ENCODE measurements at regions not wholly inside any gene's neighbourhood (a gene's known extent, or its start where the extent isn't known, plus 50 kb on each side); places are given as distances from the start of the nearest gene placed in this dataset.

DNA sequence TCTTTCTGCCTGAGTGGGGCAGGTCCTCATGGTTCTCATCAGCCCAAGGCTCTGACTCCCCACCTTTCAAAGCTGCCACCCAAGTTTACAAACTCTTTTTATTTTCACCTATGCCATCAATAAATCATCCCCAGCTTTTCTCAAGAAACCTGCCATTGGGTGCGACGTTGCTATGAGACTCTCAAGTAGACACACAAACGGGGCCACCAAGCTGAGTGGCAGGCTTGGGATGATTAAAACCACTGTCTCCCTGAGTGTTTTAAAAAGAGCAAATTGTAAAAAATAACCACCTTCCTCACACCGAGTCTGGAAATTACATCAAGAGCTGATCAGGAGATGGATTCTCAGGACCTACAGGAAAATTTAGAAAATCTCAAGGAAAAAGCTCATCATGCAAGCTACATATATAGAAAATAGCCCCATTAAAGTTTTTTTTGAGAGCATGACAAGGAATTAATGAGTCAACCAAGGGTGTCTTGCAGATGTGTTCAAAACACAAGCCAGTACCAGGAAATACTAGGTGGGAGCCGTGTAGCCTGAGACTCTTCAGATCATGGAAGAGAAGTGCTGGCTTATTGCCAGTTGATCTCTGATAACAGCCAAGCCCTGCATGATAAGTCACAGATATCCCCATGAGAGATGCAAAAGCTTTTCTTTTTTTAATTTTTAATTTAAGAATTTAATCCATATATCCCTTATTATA, 158.4 kb upstream of the BACE2 start:
- H3K36me3 Mint-ChIP-seq (ENCODE audit: insufficient read depth in 1 of 3, low read depth in 3 of 3) = no peaks in the 10 kb centered on the region; a peak in 1 of 7 replicates
- H2BK15ac ChIP-seq (ENCODE audit: low read depth, low read length) = no peak overlapping the region
- H3K27me3 ChIP-seq (ENCODE audit: insufficient read depth, low read length) = no peaks in the 10 kb centered on the region
- H2BK12ac ChIP-seq (ENCODE audit: insufficient read length, low read depth, low read length) = no peak overlapping the region
- TF ChIP-seq, protein P1, sequence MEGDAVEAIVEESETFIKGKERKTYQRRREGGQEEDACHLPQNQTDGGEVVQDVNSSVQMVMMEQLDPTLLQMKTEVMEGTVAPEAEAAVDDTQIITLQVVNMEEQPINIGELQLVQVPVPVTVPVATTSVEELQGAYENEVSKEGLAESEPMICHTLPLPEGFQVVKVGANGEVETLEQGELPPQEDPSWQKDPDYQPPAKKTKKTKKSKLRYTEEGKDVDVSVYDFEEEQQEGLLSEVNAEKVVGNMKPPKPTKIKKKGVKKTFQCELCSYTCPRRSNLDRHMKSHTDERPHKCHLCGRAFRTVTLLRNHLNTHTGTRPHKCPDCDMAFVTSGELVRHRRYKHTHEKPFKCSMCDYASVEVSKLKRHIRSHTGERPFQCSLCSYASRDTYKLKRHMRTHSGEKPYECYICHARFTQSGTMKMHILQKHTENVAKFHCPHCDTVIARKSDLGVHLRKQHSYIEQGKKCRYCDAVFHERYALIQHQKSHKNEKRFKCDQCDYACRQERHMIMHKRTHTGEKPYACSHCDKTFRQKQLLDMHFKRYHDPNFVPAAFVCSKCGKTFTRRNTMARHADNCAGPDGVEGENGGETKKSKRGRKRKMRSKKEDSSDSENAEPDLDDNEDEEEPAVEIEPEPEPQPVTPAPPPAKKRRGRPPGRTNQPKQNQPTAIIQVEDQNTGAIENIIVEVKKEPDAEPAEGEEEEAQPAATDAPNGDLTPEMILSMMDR (conservative IDR thresholded peaks at IDR 0.05) = no peak
- no peak overlapping the region for H3K9ac ChIP-seq (ENCODE audit: extremely low read depth, insufficient read length, low read length)
- no peak overlapping the region for H3K23ac ChIP-seq (ENCODE audit: insufficient read length, low read depth, low read length)
- no peak overlapping the region for H2BK120ac ChIP-seq (ENCODE audit: low read depth, low read length, poor library complexity, severe bottlenecking)
- WGBS (ENCODE audit: extremely low coverage, insufficient read length, low lambda C conversion rate) = no CpG with 5 or more reads among the region's 5 CpGs
- peaks cover 2 to 5% of the 10 kb centered on the region in 2 experiments for H3K9me3 Mint-ChIP-seq
- no peak overlapping the region for H4K5ac ChIP-seq (ENCODE audit: insufficient read length, low read depth, low read length)
- no peak overlapping the region for H4K91ac ChIP-seq (ENCODE audit: insufficient read length, low read depth, low read length)
- no peaks in the 10 kb centered on the region for H3K9me3 ChIP-seq (ENCODE audit: control insufficient read depth, low read depth, low read length)
- no peak overlapping the region for H2AFZ ChIP-seq (ENCODE audit: low read length)
- H3K14ac ChIP-seq (ENCODE audit: insufficient read depth, low read length) = no peak overlapping the region
- H3K27ac Mint-ChIP-seq = peak overlapping the region in 1 of 3 experiments; percentile 55; a peak in 1 of 7 replicates
- H3T11ph ChIP-seq (ENCODE audit: low read length) = no peak overlapping the region
- no peaks in the 10 kb centered on the region for H3K79me1 ChIP-seq (ENCODE audit: insufficient read depth, low read depth, low read length, poor library complexity, severe bottlenecking)
- H3K79me2 ChIP-seq (ENCODE audit: insufficient read depth, low read length) = no peaks in the 10 kb centered on the region
- no peak overlapping the region for H3K4ac ChIP-seq (ENCODE audit: low read depth, low read length)
- H2BK20ac ChIP-seq (ENCODE audit: low read depth, low read length, poor library complexity, severe bottlenecking) = no peak overlapping the region
- H3K23me2 ChIP-seq (ENCODE audit: insufficient read length, low read depth, low read length, poor library complexity, severe bottlenecking) = no peaks in the 10 kb centered on the region
- peaks cover 0 to 4% of the 10 kb centered on the region in 2 experiments; a peak in 1 of 4 replicates for H3K4me1 Mint-ChIP-seq
- H4K20me1 ChIP-seq (ENCODE audit: control insufficient read depth, insufficient read depth, insufficient read length) = no peaks in the 10 kb centered on the region
- H3K27me3 Mint-ChIP-seq (ENCODE audit: low read depth) = no peaks in the 10 kb centered on the region
- H3K4me2 ChIP-seq (ENCODE audit: insufficient read depth, insufficient read length, low read length) = no peak overlapping the region
- no peak overlapping the region for H3K27ac ChIP-seq (ENCODE audit: insufficient read length, low read depth, low read length)
- no peak overlapping the region for H3K56ac ChIP-seq (ENCODE audit: insufficient read length, low read depth, low read length)
- H3K4me3 Mint-ChIP-seq = no peak overlapping the region
- H3K18ac ChIP-seq (ENCODE audit: insufficient read length, low read depth, low read length) = no peak overlapping the region
- no peak for DNase-seq
- H4K8ac ChIP-seq (replicated peaks; ENCODE audit: insufficient read length, low read depth, low read length) = no peak overlapping the region
- H2AK5ac ChIP-seq (ENCODE audit: insufficient read length, low read length) = no peak overlapping the region
- no peak overlapping the region for H2BK5ac ChIP-seq (ENCODE audit: insufficient read length, low read length)
- no peaks in the 10 kb centered on the region for H3K4me1 ChIP-seq (ENCODE audit: insufficient read depth, low read length)

All from H9 (cell line).